ENCODE measurements at regions not wholly inside any gene's neighbourhood (a gene's known extent, or its start where the extent isn't known, plus 50 kb on each side); places are given as distances from the start of the nearest gene placed in this dataset.

DNA sequence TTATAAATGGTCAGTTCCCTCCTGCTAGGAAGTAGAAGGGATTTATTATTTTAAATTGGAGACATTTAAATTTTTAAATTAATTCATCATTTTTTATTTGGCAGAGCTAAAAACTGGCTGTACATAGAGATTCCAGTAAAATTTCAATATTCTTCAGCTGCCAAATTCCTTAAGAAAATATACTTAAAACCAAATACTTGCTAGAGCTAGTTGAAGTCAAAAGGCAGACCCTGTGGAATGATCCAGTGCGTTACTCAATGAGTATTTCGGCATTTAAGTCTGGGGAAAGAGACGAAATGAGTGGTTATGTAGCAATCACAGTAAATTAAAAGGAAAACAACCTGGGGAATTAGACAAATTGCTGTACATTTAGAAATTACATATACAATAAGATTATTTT is 1104.7 kb downstream of the SLC6A15 start:
- CTCF ChIA-PET = interaction anchor here (1.1 to 1.6 kb wide), 2 partner anchors 15 to 18 kb away, joined by 4 to 6 read pairs; no protein-coding TSS in a partner anchor
- no peaks in the 10 kb centered on the region for H3K4me1 Mint-ChIP-seq (ENCODE audit: low read depth)
- no peaks in the 10 kb centered on the region for H3K36me3 Mint-ChIP-seq (ENCODE audit: low read depth)
- ATAC-seq (no peak), DNase-seq (no peak)
- H3K27ac Mint-ChIP-seq = no peak overlapping the region
- H3K27me3 Mint-ChIP-seq = no peaks in the 10 kb centered on the region
- no peaks in the 10 kb centered on the region for H3K9me3 Mint-ChIP-seq
- intact Hi-C loops (cut with micrococcal nuclease) = no loop called here
- H3K4me3 Mint-ChIP-seq = no peak overlapping the region
- POLR2A ChIA-PET = no interaction called here
- TF ChIP-seq CTCF (IDR thresholded peaks at IDR 0.05) = no peak

GRCh38 chr12:83805873-83806272 is 1106.7 kb downstream of the SLC6A15 start:
- Mint-ChIP-seq H3K4me1 (ENCODE audit: low read depth) (no peaks in the 10 kb centered on the region), H3K9me3 (no peaks in the 10 kb centered on the region), H3K4me3 (no peak overlapping the region), H3K36me3 (ENCODE audit: low read depth) (no peaks in the 10 kb centered on the region), H3K27ac (no peak overlapping the region), H3K27me3 (no peaks in the 10 kb centered on the region)
- CTCF ChIA-PET = no interaction called here
- intact Hi-C loops (cut with micrococcal nuclease) = no loop called here
- no peak for ATAC-seq
- no peak for TF ChIP-seq CTCF (IDR thresholded peaks at IDR 0.05)
- POLR2A ChIA-PET = no interaction called here
- no peak for DNase-seq

DNA sequence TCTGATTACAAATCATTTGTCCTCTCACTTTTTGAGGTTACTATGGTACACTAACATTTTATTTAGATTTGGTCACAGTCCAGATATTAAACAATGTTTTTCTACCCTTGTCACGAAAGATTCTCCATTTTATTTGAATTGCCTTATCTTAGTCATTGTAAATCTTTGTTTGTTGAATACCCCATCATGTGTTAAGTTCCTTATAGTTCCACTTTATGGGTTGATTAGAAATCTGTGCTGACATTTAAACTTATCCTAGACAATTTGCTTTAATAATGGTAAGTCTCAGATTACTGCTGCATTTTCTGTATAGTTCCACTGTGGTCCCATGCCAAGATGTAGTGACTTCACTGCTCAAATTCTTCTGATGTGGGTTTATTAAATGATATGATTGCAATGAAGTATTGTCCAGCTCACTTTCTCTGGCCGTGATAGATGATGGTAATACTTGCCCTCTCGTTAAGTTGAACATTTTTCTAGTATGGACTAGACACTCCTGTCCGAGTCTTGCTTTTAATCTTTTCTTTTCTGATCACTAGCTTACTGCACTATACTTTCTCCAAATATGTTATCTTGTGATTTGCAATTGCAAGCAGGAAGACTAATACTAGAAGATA is 1107.3 kb downstream of the SLC6A15 start:
- DNase-seq = no peak
- ChIA-PET CTCF (no interaction called here), POLR2A (no interaction called here)
- ATAC-seq = no peak
- Mint-ChIP-seq H3K27ac (no peak overlapping the region), H3K9me3 (no peaks in the 10 kb centered on the region), H3K36me3 (ENCODE audit: low read depth) (no peaks in the 10 kb centered on the region), H3K4me3 (no peak overlapping the region), H3K4me1 (ENCODE audit: low read depth) (no peaks in the 10 kb centered on the region), H3K27me3 (no peaks in the 10 kb centered on the region)
- intact Hi-C loops (cut with micrococcal nuclease) = no loop called here
- TF ChIP-seq CTCF (IDR thresholded peaks at IDR 0.05) = no peak

- no peaks in the 10 kb centered on the region for H3K9me3 Mint-ChIP-seq
- H3K27me3 Mint-ChIP-seq = no peaks in the 10 kb centered on the region
- no peaks in the 10 kb centered on the region for H3K4me1 Mint-ChIP-seq (ENCODE audit: low read depth)
- no peak for ATAC-seq
- intact Hi-C loops (cut with micrococcal nuclease) = no loop called here
- ChIA-PET CTCF (no interaction called here), POLR2A (no interaction called here)
- no peak overlapping the region for H3K27ac Mint-ChIP-seq
- TF ChIP-seq CTCF (IDR thresholded peaks at IDR 0.05) = no peak
- H3K36me3 Mint-ChIP-seq (ENCODE audit: low read depth) = no peaks in the 10 kb centered on the region
- DNase-seq = no peak
- no peak overlapping the region for H3K4me3 Mint-ChIP-seq
These were observed 1110.6 kb downstream of the SLC6A15 start for GRCh38 chr12:83801972-83802371.

- DNase-seq (no peak), ATAC-seq (no peak)
- H3K27me3 Mint-ChIP-seq = no peaks in the 10 kb centered on the region
- no peaks in the 10 kb centered on the region for H3K9me3 Mint-ChIP-seq
- no peak overlapping the region for H3K4me3 Mint-ChIP-seq
- H3K4me1 Mint-ChIP-seq (ENCODE audit: low read depth) = no peaks in the 10 kb centered on the region
- no peaks in the 10 kb centered on the region for H3K36me3 Mint-ChIP-seq (ENCODE audit: low read depth)
- CTCF ChIA-PET = no interaction called here
- intact Hi-C loops (cut with micrococcal nuclease) = no loop called here
- POLR2A ChIA-PET = no interaction called here
- TF ChIP-seq CTCF (IDR thresholded peaks at IDR 0.05) = no peak
- H3K27ac Mint-ChIP-seq = no peak overlapping the region
These were observed 1112.6 kb downstream of the SLC6A15 start for GRCh38 chr12:83800022-83800421.

Data from activated CD8-positive, alpha-beta T cell treated with anti-CD3 and anti-CD28 coated beads for 36 hours (primary cell).